ENCODE measurements at regions not wholly inside any gene's neighbourhood (a gene's known extent, or its start where the extent isn't known, plus 50 kb on each side); places are given as distances from the start of the nearest gene placed in this dataset.

DNA sequence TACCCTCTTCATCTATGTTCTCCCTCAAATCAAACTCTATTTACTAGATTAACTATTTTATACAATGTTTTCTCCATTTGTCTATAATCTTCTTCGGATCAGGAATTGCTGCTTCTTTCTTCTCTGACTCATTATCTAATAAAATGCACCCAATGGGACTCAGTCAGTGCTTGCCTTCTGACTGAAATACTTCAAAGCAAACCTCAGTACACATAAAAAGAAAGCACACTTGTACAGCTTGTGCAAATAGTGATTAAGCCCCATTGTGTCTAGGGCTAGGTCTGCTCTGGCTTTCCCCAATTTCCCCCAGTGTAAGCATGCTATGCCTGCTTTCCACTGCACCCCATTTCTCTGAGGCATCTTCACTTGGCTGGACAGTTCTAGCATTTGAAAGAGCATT is 118.6 kb upstream of the C11orf87 start:
- TF ChIP-seq, protein P1, sequence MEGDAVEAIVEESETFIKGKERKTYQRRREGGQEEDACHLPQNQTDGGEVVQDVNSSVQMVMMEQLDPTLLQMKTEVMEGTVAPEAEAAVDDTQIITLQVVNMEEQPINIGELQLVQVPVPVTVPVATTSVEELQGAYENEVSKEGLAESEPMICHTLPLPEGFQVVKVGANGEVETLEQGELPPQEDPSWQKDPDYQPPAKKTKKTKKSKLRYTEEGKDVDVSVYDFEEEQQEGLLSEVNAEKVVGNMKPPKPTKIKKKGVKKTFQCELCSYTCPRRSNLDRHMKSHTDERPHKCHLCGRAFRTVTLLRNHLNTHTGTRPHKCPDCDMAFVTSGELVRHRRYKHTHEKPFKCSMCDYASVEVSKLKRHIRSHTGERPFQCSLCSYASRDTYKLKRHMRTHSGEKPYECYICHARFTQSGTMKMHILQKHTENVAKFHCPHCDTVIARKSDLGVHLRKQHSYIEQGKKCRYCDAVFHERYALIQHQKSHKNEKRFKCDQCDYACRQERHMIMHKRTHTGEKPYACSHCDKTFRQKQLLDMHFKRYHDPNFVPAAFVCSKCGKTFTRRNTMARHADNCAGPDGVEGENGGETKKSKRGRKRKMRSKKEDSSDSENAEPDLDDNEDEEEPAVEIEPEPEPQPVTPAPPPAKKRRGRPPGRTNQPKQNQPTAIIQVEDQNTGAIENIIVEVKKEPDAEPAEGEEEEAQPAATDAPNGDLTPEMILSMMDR (IDR thresholded peaks at IDR 0.05): no peak
- TF ChIP-seq EZH2phosphoT487 (IDR thresholded peaks at IDR 0.05): no peak

Measured in neural progenitor cell (in vitro differentiated cells).